Uterus (tissue), 3 donors: ENCODE measurements at regions not wholly inside any gene's neighbourhood (a gene's known extent, or its start where the extent isn't known, plus 50 kb on each side); places are given as distances from the start of the nearest gene placed in this dataset.

ENCODE experiments used
- DNase-seq, 2 donors: peaks; one replicate each; pipeline ENCODE4 v3.0.0-alpha.2; 2019 to 2020
- H3K27ac ChIP-seq, 2 donors: fragments of 200-600 bp; sonication (generic); 1 replicate in 1 of 2; 2 replicates in 1 of 2; pipeline ENCODE4 v1.5.1; 2016 to 2018
- H3K27me3 ChIP-seq, 2 donors: fragments of 200-600 bp; sonication (generic); one replicate each; pipeline ENCODE4 v1.5.1; 2018 to 2019; ENCODE audit warnings: control low read depth in 1 of 2
- H3K36me3 ChIP-seq, 2 donors: fragments of 200-600 bp; sonication (generic); one replicate each; pipeline ENCODE4 v1.5.1; 2019; ENCODE audit warnings: control low read depth in 1 of 2
- H3K4me1 ChIP-seq, 2 donors: fragments of 200-600 bp; sonication (generic); one replicate each; pipeline ENCODE4 v1.5.1; 2018 to 2019; ENCODE audit warnings: control low read depth in 1 of 2
- H3K4me3 ChIP-seq, 2 donors: fragments of 200-600 bp; sonication (generic); 1 replicate in 1 of 2; 2 replicates in 1 of 2; pipeline ENCODE4 v1.5.1; 2018 to 2019; ENCODE audit warnings: mild to moderate bottlenecking in 1 of 2
- H3K9me3 ChIP-seq, 2 donors: fragments of 200-600 bp; sonication (generic); one replicate each; pipeline ENCODE4 v1.5.1; 2019; ENCODE audit warnings: control low read depth in 1 of 2
- POLR2A ChIP-seq, 2 donors: fragments of 450-650 bp; IDR thresholded peaks; one replicate each; pipeline ENCODE4 v1.6.1; 2016; ENCODE audit warnings: antibody characterized with exemption in 2 of 2, mild to moderate bottlenecking in 1 of 2, moderate library complexity in 1 of 2
- intact Hi-C: fragments of 100-400 bp; cut with DNase I; formaldehyde crosslinking; loops from one replicate; pipeline ENCODE4 v1.15.1; 2023; ENCODE audit warnings: low total_unique reads
- TF ChIP-seq, protein P1 (sequence below), 4 experiments: fragments of 200-600 bp in 2 of 4; fragments of 450-650 bp in 2 of 4; sonication (generic) in 2 of 4; IDR thresholded peaks; one replicate each; pipeline ENCODE4 v1.5.1; 2016 to 2019; ENCODE audit warnings: antibody characterized with exemption in 4 of 4, mild to moderate bottlenecking in 2 of 4, moderate library complexity in 1 of 4
- donor health status: DM: yes; HTN: yes; CAD: no.

GRCh38 chr10:21144047-21144446, 246.9 kb upstream of the NEBL start:
- Histone ChIP-seq H3K4me3 (no peak overlapping the region), H3K27me3 (no peaks in the 10 kb centered on the region), H3K4me1 (no peaks in the 10 kb centered on the region), H3K9me3 (no peaks in the 10 kb centered on the region), H3K27ac (no peak overlapping the region), H3K36me3 (no peaks in the 10 kb centered on the region)
- no peak for DNase-seq
- TF ChIP-seq POLR2A (IDR thresholded peaks at IDR 0.05) = no peak
- TF ChIP-seq, protein P1, sequence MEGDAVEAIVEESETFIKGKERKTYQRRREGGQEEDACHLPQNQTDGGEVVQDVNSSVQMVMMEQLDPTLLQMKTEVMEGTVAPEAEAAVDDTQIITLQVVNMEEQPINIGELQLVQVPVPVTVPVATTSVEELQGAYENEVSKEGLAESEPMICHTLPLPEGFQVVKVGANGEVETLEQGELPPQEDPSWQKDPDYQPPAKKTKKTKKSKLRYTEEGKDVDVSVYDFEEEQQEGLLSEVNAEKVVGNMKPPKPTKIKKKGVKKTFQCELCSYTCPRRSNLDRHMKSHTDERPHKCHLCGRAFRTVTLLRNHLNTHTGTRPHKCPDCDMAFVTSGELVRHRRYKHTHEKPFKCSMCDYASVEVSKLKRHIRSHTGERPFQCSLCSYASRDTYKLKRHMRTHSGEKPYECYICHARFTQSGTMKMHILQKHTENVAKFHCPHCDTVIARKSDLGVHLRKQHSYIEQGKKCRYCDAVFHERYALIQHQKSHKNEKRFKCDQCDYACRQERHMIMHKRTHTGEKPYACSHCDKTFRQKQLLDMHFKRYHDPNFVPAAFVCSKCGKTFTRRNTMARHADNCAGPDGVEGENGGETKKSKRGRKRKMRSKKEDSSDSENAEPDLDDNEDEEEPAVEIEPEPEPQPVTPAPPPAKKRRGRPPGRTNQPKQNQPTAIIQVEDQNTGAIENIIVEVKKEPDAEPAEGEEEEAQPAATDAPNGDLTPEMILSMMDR (IDR thresholded peaks at IDR 0.05) = no peak
- intact Hi-C loops = no loop called here

DNA sequence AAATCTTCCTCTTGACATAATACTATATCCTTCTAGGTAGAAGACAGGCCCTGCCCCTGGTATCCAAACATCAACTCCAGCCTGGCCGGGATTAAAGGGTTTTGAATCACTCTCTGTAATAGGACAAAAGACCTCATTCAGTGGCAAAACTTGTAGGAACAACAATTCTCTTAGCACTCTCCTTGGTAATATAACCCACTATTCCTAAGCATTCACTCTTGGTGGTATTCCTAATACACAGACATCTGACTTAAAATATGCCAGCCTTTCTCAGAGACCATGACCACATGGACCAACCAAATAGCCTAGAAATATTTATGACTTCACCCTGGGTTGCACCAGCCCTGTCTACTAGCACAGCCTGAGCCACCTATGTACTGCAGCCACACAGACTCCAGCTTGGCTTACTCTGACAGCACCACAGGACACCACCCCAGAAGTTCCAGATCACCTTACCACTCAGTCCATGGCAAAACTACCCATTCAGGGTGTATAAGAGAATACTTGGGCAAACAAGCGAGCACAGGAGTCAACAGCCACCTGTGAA, 244.9 kb upstream of the NEBL start:
- no peaks in the 10 kb centered on the region for H3K4me1 ChIP-seq
- TF ChIP-seq, protein P1 (IDR thresholded peaks at IDR 0.05) = no peak
- no peak for TF ChIP-seq POLR2A (IDR thresholded peaks at IDR 0.05)
- intact Hi-C loops = no loop called here
- no peak overlapping the region for H3K27ac ChIP-seq
- DNase-seq = no peak
- H3K36me3 ChIP-seq = no peaks in the 10 kb centered on the region
- H3K27me3 ChIP-seq = no peaks in the 10 kb centered on the region
- no peaks in the 10 kb centered on the region for H3K9me3 ChIP-seq
- H3K4me3 ChIP-seq = no peak overlapping the region

GRCh38 chr10:21138769-21139340, 241.7 kb upstream of the NEBL start:
- Histone ChIP-seq H3K27me3 (no peaks in the 10 kb centered on the region), H3K9me3 (no peaks in the 10 kb centered on the region), H3K36me3 (no peaks in the 10 kb centered on the region), H3K27ac (no peak overlapping the region), H3K4me3 (no peak overlapping the region), H3K4me1 (no peaks in the 10 kb centered on the region)
- TF ChIP-seq, protein P1 (IDR thresholded peaks at IDR 0.05) = no peak
- TF ChIP-seq POLR2A (IDR thresholded peaks at IDR 0.05) = no peak
- no peak for DNase-seq
- intact Hi-C loops = no loop called here

DNA sequence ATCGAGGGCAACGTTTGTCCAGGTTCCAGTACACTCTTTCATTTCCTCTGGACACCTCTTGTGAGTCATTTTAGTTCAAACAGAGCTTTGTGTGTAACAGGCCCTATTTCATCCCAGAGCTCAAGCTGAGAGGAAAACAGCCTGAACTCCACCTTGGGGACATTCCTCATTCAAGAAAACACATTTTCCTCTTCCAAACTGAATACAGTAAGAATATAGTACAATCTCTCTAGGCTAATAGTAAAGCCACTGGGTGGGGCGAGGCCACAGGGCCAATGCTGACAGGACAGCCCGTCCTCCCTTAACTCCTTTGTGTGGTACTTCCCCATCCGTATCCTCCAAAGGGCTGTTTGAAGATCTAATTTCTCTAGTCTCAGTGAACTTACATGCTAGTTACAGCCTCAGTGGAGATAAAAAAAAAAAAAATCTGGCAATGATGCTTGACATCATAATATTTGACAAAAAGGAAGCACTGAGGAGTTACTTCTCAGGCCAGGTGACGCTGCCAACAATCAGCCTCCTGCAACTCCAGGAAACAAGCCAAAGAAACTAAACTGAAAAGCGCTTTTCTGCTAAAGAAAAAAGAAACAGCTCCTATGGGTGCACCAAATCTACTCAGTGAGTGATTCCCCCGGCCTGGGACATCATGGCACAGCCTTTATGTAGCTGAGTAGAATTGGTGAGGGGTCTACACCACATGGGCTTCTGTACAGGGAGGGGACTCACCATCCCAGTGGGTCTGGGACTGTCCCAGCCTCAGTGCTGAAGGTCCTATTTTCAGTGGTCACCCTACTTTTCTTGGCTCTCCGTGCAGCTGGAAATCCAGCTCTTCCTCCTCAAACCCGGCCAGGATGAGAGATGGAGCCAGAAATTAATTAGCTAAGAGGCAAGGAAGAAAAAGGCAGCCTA, 238.2 kb upstream of the NEBL start:
- TF ChIP-seq, protein P1 (IDR thresholded peaks at IDR 0.05) = no peak
- TF ChIP-seq POLR2A (IDR thresholded peaks at IDR 0.05) = no peak
- Histone ChIP-seq H3K27ac (no peak overlapping the region), H3K4me3 (no peak overlapping the region), H3K36me3 (no peaks in the 10 kb centered on the region), H3K4me1 (no peaks in the 10 kb centered on the region), H3K9me3 (no peaks in the 10 kb centered on the region), H3K27me3 (no peaks in the 10 kb centered on the region)
- intact Hi-C loops = no loop called here
- DNase-seq = no peak

DNA sequence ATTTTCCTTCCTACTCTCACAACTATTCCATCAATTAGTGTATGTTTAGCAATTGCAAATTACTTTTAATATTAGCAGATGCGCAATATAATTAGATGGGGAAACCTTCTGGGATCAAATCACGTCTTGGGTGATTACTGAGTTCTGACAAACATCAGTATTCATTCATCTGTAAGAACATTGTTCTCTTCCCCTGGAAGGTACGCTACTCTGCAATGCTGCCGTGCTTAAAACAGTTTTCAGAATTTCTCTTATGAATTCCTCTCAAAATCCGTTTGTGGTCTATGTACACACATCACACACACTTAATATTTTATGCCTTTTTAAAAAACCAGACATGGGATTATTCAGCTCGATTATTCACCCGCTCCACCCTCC, 237.5 kb upstream of the NEBL start:
- H3K9me3 ChIP-seq = no peaks in the 10 kb centered on the region
- no peak for TF ChIP-seq POLR2A (IDR thresholded peaks at IDR 0.05)
- no peak overlapping the region for H3K27ac ChIP-seq
- no peaks in the 10 kb centered on the region for H3K27me3 ChIP-seq
- no peaks in the 10 kb centered on the region for H3K36me3 ChIP-seq
- no peaks in the 10 kb centered on the region for H3K4me1 ChIP-seq
- intact Hi-C loops = no loop called here
- DNase-seq = no peak
- no peak overlapping the region for H3K4me3 ChIP-seq
